Prostate gland (tissue), 2 donors: ENCODE measurements at regions not wholly inside any gene's neighbourhood (a gene's known extent, or its start where the extent isn't known, plus 50 kb on each side); places are given as distances from the start of the nearest gene placed in this dataset.

ENCODE experiments used
- POLR2A ChIP-seq: fragments of 450-650 bp; IDR thresholded peaks from one replicate; pipeline ENCODE4 v1.6.1; 2016; ENCODE audit warnings: antibody characterized with exemption, mild to moderate bottlenecking
- POLR2AphosphoS5 ChIP-seq: sonication (generic); formaldehyde crosslinking; IDR thresholded peaks from one replicate; pipeline ENCODE4 v1.6.1; 2017; ENCODE audit warnings: antibody characterized with exemption
- TF ChIP-seq, protein P1 (sequence below), 4 experiments: fragments of 200-600 bp in 2 of 4; fragments of 450-650 bp in 2 of 4; sonication (generic) in 2 of 4; IDR thresholded peaks; 1 replicate in 3 of 4; 2 replicates in 1 of 4; pipeline ENCODE4 v1.5.1; 2016 to 2019; ENCODE audit warnings: antibody characterized with exemption in 4 of 4, mild to moderate bottlenecking in 2 of 4, moderate library complexity in 2 of 4

DNA sequence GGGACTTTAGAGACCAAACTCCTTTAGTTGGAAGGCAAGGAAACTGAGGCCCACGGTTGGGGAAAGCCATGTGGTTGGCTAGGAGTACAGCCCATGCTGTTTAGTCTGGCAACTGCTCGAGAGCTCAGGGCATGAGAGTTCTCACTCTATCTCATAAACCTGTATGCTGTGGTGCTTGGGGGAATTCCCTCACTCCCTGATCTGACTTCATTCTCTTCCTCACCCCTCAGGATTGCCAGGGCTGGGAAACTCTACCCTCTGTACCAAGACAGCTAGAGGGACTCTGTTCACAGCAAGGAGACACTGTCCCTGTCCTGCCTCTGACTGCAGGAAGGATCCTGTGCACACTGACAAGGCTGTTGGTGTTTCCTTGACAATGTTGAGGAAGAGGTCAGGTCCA lies 230.2 kb downstream of the ZNF621 start:
- TF ChIP-seq POLR2AphosphoS5, result no peak
- TF ChIP-seq, protein P1, sequence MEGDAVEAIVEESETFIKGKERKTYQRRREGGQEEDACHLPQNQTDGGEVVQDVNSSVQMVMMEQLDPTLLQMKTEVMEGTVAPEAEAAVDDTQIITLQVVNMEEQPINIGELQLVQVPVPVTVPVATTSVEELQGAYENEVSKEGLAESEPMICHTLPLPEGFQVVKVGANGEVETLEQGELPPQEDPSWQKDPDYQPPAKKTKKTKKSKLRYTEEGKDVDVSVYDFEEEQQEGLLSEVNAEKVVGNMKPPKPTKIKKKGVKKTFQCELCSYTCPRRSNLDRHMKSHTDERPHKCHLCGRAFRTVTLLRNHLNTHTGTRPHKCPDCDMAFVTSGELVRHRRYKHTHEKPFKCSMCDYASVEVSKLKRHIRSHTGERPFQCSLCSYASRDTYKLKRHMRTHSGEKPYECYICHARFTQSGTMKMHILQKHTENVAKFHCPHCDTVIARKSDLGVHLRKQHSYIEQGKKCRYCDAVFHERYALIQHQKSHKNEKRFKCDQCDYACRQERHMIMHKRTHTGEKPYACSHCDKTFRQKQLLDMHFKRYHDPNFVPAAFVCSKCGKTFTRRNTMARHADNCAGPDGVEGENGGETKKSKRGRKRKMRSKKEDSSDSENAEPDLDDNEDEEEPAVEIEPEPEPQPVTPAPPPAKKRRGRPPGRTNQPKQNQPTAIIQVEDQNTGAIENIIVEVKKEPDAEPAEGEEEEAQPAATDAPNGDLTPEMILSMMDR (IDR thresholded peaks at IDR 0.05), result no peak
- no peak for TF ChIP-seq POLR2A
